22Rv1 (cell line): ENCODE measurements at regions not wholly inside any gene's neighbourhood (a gene's known extent, or its start where the extent isn't known, plus 50 kb on each side); places are given as distances from the start of the nearest gene placed in this dataset.

Source experiments
- CTCF ChIP-seq: fragments of 450-650 bp; IDR thresholded peaks from 2 replicates; pipeline ENCODE4 v1.5.1; 2017; ENCODE audit warnings: mild to moderate bottlenecking
- ZFX ChIP-seq: fragments of 450-650 bp; IDR thresholded peaks from 2 replicates; pipeline ENCODE4 v1.6.1; 2017; ENCODE audit warnings: antibody characterized with exemption, borderline replicate concordance

- TF ChIP-seq CTCF = no peak
- no peak for TF ChIP-seq ZFX
Measured at GRCh38 chr6:23601811-23602345, 524.1 kb upstream of the NRSN1 start.
